HG03097 (cell line): ENCODE measurements at regions not wholly inside any gene's neighbourhood (a gene's known extent, or its start where the extent isn't known, plus 50 kb on each side); places are given as distances from the start of the nearest gene placed in this dataset.

ENCODE experiments used
- ATAC-seq: cut with Tn5 transposase; IDR thresholded peaks from one replicate; pipeline ENCODE4 v1.9.1; 2021; ENCODE audit not compliant: unreplicated experiment, low FRiP score

DNA sequence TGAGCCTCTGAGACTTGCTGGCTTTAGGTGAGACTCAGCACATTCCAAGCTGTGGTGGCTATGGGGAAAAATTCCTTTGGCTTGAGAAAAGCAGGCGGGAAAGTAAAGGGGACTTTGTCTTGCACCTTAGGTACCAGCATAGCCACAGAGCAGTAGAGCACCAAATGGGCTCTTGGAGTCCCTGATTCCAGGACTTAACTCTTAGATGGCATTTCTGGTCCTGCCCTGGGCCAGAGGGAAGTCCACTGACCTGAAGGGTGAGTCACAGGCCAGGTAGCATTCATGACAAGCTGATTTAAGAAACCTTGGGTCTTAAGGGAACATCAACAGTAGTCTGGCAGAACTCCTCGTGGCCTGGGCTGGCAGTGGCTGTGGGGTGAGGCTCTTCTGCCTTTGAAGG lies 344.7 kb downstream of the DUSP10 start:
- ATAC-seq, result no peak

DNA sequence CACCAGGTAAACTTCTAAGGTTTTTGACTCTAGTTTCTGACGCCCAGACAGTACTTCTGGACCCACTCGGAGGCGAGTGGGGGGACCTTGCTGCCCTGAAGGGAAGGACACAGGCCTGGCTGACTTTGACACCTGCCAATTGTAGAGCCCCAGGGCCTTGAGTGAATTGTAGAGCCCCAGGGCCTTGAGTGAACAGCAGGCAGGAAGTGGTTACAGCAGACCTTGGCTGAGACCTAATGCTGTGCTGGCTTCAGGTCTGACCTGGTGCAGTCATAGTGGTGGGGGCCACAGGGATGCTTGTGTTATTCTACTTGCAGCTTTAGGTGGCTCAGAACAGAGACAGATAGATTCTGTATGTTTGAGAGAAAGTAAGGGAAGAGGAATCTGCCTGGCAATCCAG lies 344.3 kb downstream of the DUSP10 start:
- ATAC-seq, result no peak

DNA sequence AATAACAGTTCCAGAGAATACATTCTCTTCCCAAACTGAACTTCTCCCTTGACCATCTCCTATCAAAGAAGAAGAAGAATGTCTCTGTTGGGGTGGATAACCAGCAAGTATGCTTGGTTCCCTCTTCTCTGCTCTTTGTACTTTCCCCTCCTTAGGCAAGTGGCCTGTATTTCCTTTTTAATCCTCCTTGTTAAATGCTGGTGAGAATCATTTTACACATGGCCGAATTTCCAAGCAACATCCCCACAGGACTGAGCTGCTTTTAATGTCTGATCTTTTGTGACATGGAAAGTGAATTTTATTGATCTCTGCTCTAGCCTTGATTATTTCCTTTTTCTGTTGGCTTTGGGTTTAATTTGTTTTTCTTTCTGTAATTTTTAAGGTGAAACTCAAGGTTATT lies 336.7 kb downstream of the DUSP10 start:
- ATAC-seq, result no peak

DNA sequence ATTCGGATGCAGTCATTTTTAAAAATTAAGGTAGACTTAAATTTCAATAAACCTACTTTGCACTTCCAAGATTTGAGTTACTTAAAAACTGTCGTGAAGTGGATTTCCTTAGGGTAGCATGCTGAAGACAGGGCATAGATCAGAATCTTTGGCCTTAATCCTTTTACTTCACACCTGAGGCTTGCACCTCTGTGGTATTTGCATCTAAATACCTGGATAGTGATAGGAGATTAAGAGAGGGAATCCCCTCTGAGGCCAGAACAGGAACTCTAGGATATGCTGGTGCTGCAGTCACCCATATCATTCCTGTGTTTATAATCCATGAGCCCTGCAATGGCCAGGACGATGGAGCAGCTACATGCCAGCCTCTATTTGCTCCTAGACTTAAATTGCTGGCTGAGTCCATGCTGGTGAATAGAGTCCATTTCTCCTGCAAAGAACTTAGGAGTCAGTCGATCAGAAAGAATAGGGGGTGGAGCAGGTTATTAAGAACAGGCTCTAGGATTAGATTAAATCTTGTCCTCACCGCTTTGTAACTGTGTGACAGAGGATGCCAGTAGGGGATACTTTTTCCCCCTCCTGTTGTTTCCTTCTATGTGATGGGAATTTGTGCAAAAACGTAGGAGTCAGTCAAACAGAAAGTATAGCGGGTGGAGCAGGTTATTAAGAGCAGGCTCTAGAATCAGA lies 333.6 kb downstream of the DUSP10 start:
- no peak for ATAC-seq

DNA sequence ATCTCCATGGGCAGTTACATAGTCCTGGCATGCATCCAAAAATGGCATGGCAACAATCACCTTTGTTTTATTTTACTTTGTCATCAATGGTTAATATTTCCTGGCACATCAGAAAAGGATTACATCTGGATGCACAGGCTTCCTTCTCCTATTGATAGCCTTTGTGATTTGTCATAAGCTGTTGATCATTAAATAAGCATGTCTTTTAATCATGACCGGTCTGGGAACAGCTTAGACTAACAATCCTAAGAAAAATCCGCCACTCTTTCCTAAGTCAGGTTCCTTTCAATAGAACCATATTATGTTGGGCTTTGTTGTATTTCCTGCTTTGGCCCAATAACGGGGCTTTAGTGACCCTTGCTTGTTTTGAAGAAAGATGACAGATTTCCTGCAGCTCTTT lies 330.6 kb downstream of the DUSP10 start:
- no peak for ATAC-seq

DNA sequence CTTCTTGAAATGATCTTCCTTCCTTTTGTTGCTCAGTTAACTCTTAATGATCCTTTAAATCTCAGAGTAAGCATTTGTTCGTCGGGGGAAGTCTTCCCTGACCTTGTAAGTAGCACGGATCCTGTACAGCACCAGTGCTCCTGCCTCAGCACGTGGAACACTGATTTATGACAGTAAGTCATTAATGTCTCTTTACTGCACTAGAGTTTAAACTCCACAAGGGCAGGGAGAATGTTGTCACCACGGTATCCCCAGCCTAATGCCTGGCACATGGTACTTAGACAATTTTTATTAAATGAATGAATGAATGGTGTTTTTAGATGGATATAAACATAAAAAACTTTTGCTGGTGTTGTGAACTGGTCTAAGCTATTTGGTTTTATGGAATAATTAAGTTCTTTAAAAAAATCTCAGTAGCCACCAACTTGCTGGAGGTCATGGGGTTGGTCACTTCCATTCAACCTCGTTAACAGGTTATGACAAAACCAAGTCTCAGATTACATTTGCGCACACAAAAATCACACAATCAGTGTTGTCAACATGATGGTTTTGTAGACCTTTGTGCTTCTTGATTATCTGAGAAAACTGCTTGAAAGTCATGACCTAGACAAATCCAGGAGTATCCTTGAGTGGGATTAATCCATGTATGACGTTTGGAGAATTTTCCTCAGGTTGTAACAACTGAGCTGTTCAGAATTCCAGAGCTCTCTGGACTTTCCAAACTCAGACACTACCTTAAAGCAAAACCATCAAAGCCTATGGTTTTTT lies 326.9 kb downstream of the DUSP10 start:
- no peak for ATAC-seq

DNA sequence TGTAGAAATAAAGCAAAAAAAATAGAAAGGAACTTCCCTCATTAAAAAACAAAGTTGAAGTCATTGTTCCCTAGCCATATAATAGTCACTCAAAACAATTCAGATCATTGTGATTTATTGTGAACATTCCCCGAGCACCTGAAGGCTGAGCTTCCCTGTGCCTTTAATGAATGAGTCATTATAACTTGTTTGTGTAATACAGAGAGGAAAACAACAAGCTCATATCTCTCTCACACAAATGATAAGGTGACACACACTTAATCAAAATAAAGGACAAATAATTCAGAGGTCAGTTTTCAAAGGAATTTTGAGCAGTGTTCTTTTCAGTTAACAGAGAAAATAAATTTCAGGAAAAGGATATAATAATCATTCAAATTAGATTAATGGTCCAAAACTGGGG lies 326.2 kb downstream of the DUSP10 start:
- ATAC-seq, result no peak

DNA sequence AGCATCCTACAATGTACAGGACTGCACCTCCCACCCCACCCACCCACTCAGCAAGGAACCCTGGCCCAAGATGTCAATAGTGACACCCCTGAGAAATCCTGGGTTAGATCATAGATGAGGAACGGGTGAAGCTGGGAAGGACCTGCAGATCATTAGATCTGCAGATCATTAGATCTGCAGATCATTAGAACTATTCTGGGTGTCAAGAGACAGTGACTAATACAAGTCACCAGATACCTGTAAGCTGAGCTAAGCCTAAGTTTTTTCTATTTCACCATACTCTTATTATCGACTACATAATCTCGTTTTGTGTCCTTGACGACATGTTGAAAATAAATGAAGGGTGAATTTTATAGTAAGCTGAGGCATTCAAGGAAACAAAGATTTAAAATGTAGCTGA lies 325.7 kb downstream of the DUSP10 start:
- ATAC-seq, result no peak

DNA sequence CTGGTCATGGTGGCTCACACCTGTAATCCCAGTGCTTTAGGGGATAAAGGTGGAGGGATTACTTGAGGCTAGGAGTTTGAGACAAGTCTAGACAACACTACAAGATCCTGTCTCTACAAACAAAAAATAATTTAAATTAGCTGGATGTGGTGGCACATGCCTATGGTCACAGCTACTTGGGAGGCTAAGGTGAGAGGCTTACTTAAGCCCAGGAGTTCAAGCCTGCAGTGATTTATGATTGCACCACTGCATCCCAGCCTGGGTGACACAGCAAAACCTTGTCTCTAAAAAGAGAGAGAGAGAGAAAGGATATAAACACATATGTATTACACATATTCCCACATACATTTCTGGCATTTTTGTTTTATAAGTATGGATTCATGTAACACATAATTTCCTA lies 325.2 kb downstream of the DUSP10 start:
- no peak for ATAC-seq

DNA sequence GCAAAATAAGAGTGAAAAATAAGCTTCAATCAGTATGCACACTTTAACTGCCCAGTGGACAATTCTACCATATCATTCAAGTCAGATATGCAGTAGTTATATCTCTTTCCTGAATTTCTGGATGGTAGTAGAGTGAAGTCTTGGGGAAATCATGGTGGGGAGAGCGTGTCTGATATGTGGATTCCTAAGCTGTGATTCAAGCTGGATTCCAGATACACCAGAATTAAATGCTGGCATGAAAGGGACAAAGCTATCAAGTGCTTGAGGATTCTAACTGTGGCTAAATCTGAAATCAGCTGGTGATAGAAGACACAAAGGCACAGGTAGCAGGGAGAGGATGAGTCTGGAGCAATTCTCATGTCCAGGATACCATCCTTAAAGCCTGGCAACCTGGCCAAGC lies 323.5 kb downstream of the DUSP10 start:
- no peak for ATAC-seq

DNA sequence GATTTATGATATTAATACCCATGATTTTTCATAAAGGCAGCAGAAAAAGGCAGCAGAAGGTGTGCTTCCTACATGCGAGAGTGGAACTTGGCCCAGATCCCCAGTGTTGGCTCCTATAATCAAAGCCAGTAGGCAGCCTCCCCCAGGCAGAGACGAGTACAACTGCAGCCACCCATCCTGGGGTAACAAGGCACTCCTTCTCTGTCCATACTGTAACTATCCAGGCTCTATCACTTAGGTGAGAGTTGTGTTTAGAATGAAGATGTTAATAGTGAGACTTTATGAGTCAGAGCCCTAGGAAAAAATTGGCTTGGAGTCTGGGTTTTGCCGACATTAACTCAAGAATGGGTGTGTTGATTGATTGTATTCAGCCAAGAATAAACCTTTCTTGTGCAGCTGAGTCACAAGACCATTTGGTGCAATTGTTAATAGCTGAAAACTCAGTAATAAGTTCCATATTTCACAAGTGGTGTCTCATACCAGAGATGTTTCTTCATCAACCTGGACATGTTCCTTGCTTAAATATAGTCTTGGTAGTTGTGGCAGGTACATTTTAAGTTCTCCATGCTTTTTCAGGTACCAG lies 322.3 kb downstream of the DUSP10 start:
- ATAC-seq, result no peak

DNA sequence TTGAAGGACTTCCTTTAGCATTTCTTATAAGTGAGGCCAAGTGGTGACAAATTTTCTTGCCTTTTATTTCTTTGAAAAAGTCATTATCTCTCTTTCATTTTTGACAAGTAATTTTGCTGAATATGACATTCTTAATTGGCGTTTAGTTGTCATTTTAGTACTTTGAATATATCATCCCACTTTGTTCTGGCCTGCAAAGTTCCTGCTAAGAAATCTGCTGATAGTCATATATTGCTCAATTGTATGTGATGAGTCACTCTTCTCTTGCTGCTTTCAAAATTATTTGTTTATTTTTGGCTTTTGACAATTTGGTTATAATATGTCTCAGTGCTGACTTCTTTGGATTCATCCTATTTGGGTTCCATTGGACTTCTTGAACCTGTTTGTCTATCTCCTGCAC lies 312.6 kb downstream of the DUSP10 start:
- no peak for ATAC-seq

DNA sequence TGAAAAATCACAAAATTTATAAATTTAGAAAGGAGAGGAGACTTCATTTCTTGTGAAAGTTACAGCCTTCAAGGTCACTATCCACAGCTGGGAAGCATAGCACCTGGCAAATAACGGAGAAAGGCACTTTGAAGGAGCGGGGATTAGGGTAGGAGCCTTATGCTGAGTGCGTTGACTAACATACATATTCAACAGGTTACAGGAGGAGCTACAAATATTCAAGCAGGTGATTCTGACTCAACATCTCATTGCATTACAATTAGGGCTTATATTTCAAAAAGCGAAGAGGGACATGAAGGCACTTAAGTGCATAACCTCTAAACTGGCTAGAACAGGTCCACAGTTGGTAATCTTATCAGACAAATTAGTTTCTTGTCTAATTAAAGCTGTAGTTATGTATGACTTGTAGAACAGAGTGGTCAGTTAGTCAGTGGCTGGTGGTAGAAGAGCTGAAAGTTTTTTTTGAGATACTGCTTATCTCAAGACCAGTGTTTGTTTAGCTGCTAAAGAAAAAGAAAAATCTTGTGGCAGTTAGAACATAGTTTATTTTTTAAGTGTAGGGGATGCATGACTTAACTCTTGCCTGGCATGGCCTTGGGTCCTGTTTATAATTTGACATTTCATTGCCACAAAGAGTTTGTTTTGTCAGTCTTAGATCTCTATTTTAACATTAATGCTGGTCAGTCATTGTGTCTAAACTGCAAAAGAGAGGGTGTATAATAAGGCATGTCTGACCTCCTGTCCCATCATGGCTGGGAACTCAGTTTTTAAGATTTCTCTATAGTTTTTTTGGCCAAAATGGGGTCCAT lies 311.5 kb downstream of the DUSP10 start:
- no peak for ATAC-seq

DNA sequence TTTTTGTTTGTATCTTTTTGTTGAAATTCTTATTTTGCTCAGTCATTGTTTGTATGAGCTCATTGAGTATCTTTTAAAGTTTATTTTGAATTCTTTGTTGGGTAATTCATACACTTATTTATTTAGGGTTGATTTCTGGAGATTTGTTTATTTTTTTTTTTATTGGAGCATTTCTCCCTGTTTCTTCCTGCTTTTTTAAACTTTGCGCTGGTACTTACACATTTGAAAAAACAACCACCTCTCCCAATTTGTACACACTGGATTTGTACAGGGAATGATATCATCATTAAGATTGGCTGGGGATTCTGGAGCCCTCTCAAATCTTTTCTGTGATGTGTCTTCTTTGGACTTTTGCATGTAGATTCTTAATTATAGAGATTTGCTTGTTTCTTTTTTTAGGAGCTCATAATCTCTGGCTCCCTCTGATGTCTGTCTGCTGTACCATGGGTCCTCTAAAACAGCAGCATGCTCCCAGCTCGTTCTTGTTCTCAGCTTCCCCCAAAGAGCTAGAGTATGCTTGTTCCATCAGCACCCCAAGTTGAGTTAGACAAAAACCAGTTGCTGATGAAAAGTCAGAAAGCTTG lies 310.7 kb downstream of the DUSP10 start:
- no peak for ATAC-seq

DNA sequence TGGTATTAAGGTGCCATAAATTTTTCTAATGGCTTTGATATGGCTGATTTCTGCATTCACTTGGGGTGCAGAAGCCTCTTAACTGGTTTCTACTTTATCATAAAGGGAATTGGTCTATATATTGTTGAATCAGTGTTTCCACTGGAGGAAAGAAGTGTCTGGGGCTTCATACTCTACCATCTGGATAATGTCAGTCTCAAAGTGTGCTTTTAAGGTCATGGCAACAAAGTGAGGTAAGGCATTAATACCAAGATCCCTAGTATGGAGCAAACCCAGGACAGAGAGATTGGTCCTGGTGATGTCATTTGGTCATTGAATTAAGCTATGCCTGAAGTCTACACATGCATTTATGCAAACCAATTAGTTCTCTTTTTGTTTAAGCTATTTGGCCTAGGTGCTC lies 309.9 kb downstream of the DUSP10 start:
- ATAC-seq, result no peak

DNA sequence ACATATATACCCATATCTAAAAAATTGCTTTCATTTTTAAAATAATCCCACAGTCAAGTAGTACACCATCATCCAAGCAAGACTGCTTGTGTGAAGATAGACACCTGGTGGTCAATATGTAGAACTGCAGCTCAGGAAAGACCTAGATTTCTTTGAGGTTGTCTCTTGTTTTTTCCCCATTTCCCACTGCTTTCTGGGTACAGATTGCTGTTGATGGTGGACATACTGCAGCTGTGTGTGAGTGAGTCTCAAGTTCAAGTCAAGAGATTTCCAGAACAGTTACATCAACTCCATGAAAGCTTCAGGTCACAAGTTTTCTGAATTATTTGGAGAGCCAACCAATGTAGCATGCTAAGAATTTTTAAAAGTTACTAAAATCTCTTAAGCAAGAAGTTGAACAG lies 306.4 kb downstream of the DUSP10 start:
- peak; percentile 53 for ATAC-seq

DNA sequence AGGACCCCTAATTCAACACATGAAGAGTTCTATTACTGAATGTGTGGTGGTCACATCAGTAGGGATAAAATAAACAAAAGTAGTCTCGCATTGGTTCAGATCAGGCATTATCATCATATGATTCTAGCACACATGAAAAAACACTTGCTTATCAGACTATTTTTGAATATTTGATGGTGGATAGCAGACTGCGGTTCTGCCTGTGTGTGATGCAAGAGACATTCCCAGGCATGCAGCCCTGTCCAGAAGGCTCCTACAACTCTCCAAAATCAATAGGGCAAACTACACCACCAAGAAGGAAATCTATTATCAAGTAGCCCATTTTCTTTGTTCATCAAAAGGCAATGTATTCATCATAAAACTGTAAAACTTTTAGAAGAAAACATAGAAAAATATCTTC lies 304.7 kb downstream of the DUSP10 start:
- ATAC-seq, result no peak

DNA sequence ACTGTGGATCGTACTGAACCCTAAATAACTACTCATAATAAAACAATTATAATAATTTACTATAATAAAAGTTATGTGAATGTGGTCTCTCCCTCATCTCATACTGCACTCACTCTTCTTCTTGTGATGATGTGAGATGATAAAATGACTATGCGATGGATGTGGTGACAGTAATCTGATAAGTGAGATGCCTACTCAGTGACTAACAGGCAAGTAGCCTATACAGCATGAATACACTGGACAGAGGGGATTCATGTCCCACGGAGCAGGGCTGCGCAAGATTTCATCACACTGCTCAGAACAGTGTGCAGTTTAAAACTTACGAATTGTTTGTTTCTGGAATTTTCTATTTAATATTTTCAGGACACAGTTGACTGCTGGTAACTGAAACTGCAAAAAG lies 304.0 kb downstream of the DUSP10 start:
- ATAC-seq, result no peak

DNA sequence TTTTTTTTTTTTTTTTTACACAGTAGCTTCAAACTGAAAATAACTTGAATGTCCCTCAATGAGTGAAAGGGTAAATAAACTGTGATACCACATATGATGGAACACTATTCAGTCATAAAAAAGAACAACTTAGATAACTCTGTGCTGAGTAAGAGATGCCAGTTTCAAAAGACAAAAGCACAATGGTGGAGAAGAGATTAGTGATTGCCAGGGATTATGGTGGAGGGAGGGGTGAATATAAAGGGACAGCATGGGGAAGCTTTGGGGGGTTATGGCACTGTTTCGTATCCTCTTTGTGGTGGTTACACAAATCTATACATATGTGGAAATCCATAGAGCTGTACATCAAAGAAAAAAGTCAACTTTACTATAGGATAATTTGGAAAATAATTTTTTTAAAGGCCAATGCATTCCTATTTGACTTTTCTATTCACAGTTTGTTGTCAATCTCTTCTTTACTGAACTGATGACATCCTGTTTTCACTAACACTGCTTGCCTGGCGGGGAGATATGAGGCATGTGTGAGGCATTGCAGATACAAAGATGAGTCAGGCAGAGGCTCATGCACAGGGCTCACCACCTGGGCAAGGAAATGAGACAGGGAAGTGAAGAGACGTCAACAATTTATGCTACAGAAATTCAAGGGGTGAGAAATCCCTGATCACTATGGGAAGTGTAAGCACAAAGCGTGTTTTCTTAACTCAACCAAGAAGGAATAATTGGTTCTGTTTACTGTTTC lies 302.7 kb downstream of the DUSP10 start:
- peak; percentile 90 for ATAC-seq
